H9 (cell line): ENCODE measurements at regions not wholly inside any gene's neighbourhood (a gene's known extent, or its start where the extent isn't known, plus 50 kb on each side); places are given as distances from the start of the nearest gene placed in this dataset.

Experiments used
- DNase-seq: peaks from one replicate; pipeline ENCODE4 v3.0.0-alpha.2; 2017
- H2AFZ ChIP-seq: one replicate; pipeline ENCODE4 v1.6.1; 2013; ENCODE audit warnings: mild to moderate bottlenecking, low read length, control low read depth, moderate library complexity
- H2AK5ac ChIP-seq: 2 replicates; pipeline ENCODE4 v1.6.1; 2013; ENCODE audit warnings: low read length, control low read depth, mixed read lengths; ENCODE audit not compliant: insufficient read length
- H2BK120ac ChIP-seq: one replicate; pipeline ENCODE4 v1.6.1; 2013; ENCODE audit warnings: low read depth, mild to moderate bottlenecking, low read length, control low read depth, inconsistent platforms; ENCODE audit not compliant: poor library complexity, severe bottlenecking
- H2BK12ac ChIP-seq: 2 replicates; pipeline ENCODE4 v1.6.1; 2013; ENCODE audit warnings: low read length, control low read depth, mixed read lengths, low read depth; ENCODE audit not compliant: insufficient read length
- H2BK15ac ChIP-seq: 2 replicates; pipeline ENCODE4 v1.6.1; 2013; ENCODE audit warnings: low read depth, low read length, control low read depth
- H2BK20ac ChIP-seq: one replicate; pipeline ENCODE4 v1.6.1; 2013; ENCODE audit warnings: low read depth, mild to moderate bottlenecking, low read length, control low read depth, inconsistent platforms; ENCODE audit not compliant: poor library complexity, severe bottlenecking
- H2BK5ac ChIP-seq: 2 replicates; pipeline ENCODE4 v1.6.1; 2013; ENCODE audit warnings: low read length, control low read depth, mixed read lengths; ENCODE audit not compliant: insufficient read length
- H3K14ac ChIP-seq: 2 replicates; pipeline ENCODE4 v1.6.1; 2013; ENCODE audit warnings: low read length, control low read depth; ENCODE audit not compliant: insufficient read depth
- H3K18ac ChIP-seq: 2 replicates; pipeline ENCODE4 v1.6.1; 2013; ENCODE audit warnings: low read depth, mild to moderate bottlenecking, mixed read lengths, low read length, control low read depth; ENCODE audit not compliant: insufficient read length
- H3K23ac ChIP-seq: 2 replicates; pipeline ENCODE4 v1.6.1; 2013; ENCODE audit warnings: low read length, control low read depth, mixed read lengths, low read depth; ENCODE audit not compliant: insufficient read length
- H3K23me2 ChIP-seq: 2 replicates; pipeline ENCODE4 v1.6.1; 2013; ENCODE audit warnings: low read depth, mild to moderate bottlenecking, mixed read lengths, low read length, control low read depth; ENCODE audit not compliant: insufficient read length, poor library complexity, severe bottlenecking
- H3K27ac ChIP-seq: 2 replicates; pipeline ENCODE4 v1.5.1; 2013; ENCODE audit warnings: low read length, control low read depth, mixed read lengths, low read depth; ENCODE audit not compliant: insufficient read length
- H3K27me3 ChIP-seq: 2 replicates; pipeline ENCODE4 v1.6.1; 2013; ENCODE audit warnings: low read length, control low read depth, inconsistent platforms; ENCODE audit not compliant: insufficient read depth
- H3K4ac ChIP-seq: 2 replicates; pipeline ENCODE4 v1.6.1; 2013; ENCODE audit warnings: low read depth, mild to moderate bottlenecking, control low read depth, inconsistent platforms, low read length, moderate library complexity
- H3K4me1 ChIP-seq: 2 replicates; pipeline ENCODE4 v1.6.1; 2013; ENCODE audit warnings: low read length, control low read depth, inconsistent platforms; ENCODE audit not compliant: insufficient read depth
- H3K4me2 ChIP-seq: 2 replicates; pipeline ENCODE4 v1.6.1; 2013; ENCODE audit warnings: low read length, control low read depth, mixed read lengths; ENCODE audit not compliant: insufficient read length, insufficient read depth
- H3K56ac ChIP-seq: 2 replicates; pipeline ENCODE4 v1.6.1; 2013; ENCODE audit warnings: low read depth, mild to moderate bottlenecking, mixed read lengths, low read length, control low read depth; ENCODE audit not compliant: insufficient read length
- H3K79me1 ChIP-seq: 2 replicates; pipeline ENCODE4 v1.6.1; 2013; ENCODE audit warnings: low read depth, mild to moderate bottlenecking, moderate library complexity, low read length, control low read depth, inconsistent platforms; ENCODE audit not compliant: insufficient read depth, poor library complexity, severe bottlenecking
- H3K79me2 ChIP-seq: 2 replicates; pipeline ENCODE4 v1.6.1; 2013; ENCODE audit warnings: low read length, control low read depth, inconsistent platforms; ENCODE audit not compliant: insufficient read depth
- H3K9ac ChIP-seq: 2 replicates; pipeline ENCODE4 v1.6.1; 2013; ENCODE audit warnings: low read length, control low read depth, mixed read lengths; ENCODE audit not compliant: insufficient read length; ENCODE audit errors: extremely low read depth
- H3K9me3 ChIP-seq: one replicate; pipeline ENCODE4 v1.6.1; 2013; ENCODE audit warnings: low read depth, low read length, inconsistent platforms; ENCODE audit not compliant: control insufficient read depth
- H3T11ph ChIP-seq: one replicate; pipeline ENCODE4 v1.6.1; 2013; ENCODE audit warnings: mild to moderate bottlenecking, low read length, control low read depth, inconsistent platforms
- H4K20me1 ChIP-seq: one replicate; pipeline ENCODE4 v1.6.1; 2013; ENCODE audit not compliant: control insufficient read depth, insufficient read length, insufficient read depth
- H4K5ac ChIP-seq: 2 replicates; pipeline ENCODE4 v1.6.1; 2013; ENCODE audit warnings: low read depth, mild to moderate bottlenecking, mixed read lengths, low read length, control low read depth; ENCODE audit not compliant: insufficient read length
- H4K8ac ChIP-seq: replicated peaks from 2 replicates; pipeline ENCODE4 v1.6.1; 2013; ENCODE audit warnings: low read length, control low read depth, mixed read lengths, low read depth; ENCODE audit not compliant: insufficient read length
- H4K91ac ChIP-seq: 2 replicates; pipeline ENCODE4 v1.6.1; 2013; ENCODE audit warnings: low read depth, mild to moderate bottlenecking, moderate library complexity, mixed read lengths, low read length, control low read depth; ENCODE audit not compliant: insufficient read length
- H3K27ac Mint-ChIP-seq, 3 experiments: 2 replicates in 2 of 3; 3 replicates in 1 of 3; pipeline ENCODE4 v1.8.0; 2020 to 2021; ENCODE audit warnings: mixed read lengths in 3 of 3, mild to moderate bottlenecking in 1 of 3, moderate library complexity in 1 of 3
- H3K27me3 Mint-ChIP-seq: 2 replicates; pipeline ENCODE4 v1.8.0; 2021; ENCODE audit warnings: low read depth, mild to moderate bottlenecking, moderate library complexity, mixed read lengths
- H3K36me3 Mint-ChIP-seq, 3 experiments: 2 replicates in 2 of 3; 3 replicates in 1 of 3; pipeline ENCODE4 v1.8.0; 2020 to 2021; ENCODE audit warnings: low read depth in 3 of 3, mixed read lengths in 3 of 3; ENCODE audit not compliant: insufficient read depth in 1 of 3
- H3K4me1 Mint-ChIP-seq, 2 experiments: 2 replicates each; pipeline ENCODE4 v1.8.0; 2020; ENCODE audit warnings: mixed read lengths in 2 of 2
- H3K4me3 Mint-ChIP-seq, 2 experiments: 2 replicates in 1 of 2; 3 replicates in 1 of 2; pipeline ENCODE4 v1.8.0; 2020 to 2021; ENCODE audit warnings: mild to moderate bottlenecking in 2 of 2, mixed read lengths in 2 of 2, moderate library complexity in 1 of 2
- H3K9me3 Mint-ChIP-seq, 2 experiments: 2 replicates in 1 of 2; 3 replicates in 1 of 2; pipeline ENCODE4 v1.8.0; 2020; ENCODE audit warnings: mild to moderate bottlenecking in 2 of 2, mixed read lengths in 2 of 2, moderate library complexity in 1 of 2
- WGBS: extraction: QIAGEN DNeasy Blood & Tissue Kit; methylation state at CpG from one replicate; pipeline ENCODE4 v1.1.7; 2013; ENCODE audit warnings: missing lambda C conversion rate, low lambda C conversion rate, mixed read lengths; ENCODE audit not compliant: insufficient read length; ENCODE audit errors: extremely low coverage; 5-methylcytosine and 5-hydroxymethylcytosine counted together
- TF ChIP-seq, protein P1 (sequence below): fragments of 200-600 bp; sonication (generic); conservative IDR thresholded peaks from 3 replicates; pipeline ENCODE4 v1.8.0; 2021; ENCODE audit warnings: antibody characterized with exemption, mild to moderate bottlenecking

DNA sequence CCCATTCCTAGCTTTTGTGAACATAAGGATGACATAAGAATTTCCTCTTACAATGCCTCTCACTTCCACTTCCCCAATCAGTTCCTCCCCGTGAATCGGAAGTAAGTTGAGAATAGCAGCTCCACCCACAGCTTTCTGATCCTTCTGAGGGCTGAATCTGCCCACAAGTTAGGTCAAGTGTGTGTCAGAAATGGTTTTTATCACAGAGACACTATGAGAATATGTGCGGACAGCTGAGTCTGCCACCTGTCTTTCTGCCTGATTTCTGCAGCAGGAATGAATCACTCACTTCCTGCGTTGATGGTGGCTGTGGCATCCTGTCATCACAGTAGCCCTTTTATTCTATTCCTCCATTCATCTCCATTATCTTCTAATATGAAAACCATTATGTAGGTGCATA, 70.2 kb downstream of the RIN2 start:
- no peak overlapping the region for H3K27ac ChIP-seq
- no peak overlapping the region for H3K56ac ChIP-seq
- H2BK20ac ChIP-seq, result no peak overlapping the region
- Mint-ChIP-seq H3K9me3 (no peaks in the 10 kb centered on the region; a peak in 1 of 5 replicates), H3K4me1 (peaks cover 17 to 19% of the 10 kb centered on the region in 2 experiments), H3K36me3 (no peaks in the 10 kb centered on the region; a peak in 1 of 7 replicates), H3K4me3 (no peak overlapping the region), H3K27me3 (peaks cover 2% of the 10 kb centered on the region; the same call in 1 of the 2 replicates), H3K27ac (peak overlapping the region in 1 of 3 experiments; percentile 19; a peak in 1 of 7 replicates)
- no peak overlapping the region for H3K14ac ChIP-seq
- TF ChIP-seq, protein P1, sequence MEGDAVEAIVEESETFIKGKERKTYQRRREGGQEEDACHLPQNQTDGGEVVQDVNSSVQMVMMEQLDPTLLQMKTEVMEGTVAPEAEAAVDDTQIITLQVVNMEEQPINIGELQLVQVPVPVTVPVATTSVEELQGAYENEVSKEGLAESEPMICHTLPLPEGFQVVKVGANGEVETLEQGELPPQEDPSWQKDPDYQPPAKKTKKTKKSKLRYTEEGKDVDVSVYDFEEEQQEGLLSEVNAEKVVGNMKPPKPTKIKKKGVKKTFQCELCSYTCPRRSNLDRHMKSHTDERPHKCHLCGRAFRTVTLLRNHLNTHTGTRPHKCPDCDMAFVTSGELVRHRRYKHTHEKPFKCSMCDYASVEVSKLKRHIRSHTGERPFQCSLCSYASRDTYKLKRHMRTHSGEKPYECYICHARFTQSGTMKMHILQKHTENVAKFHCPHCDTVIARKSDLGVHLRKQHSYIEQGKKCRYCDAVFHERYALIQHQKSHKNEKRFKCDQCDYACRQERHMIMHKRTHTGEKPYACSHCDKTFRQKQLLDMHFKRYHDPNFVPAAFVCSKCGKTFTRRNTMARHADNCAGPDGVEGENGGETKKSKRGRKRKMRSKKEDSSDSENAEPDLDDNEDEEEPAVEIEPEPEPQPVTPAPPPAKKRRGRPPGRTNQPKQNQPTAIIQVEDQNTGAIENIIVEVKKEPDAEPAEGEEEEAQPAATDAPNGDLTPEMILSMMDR, result peak; percentile 17; the same call in 1 of the 3 replicates
- H3K18ac ChIP-seq, result no peak overlapping the region
- no peak overlapping the region for H3K4ac ChIP-seq
- no peak overlapping the region for H3K23ac ChIP-seq
- no peak overlapping the region for H2BK120ac ChIP-seq
- H2AFZ ChIP-seq, result no peak overlapping the region
- no peak for DNase-seq
- H2BK5ac ChIP-seq, result no peak overlapping the region
- no peaks in the 10 kb centered on the region for H3K27me3 ChIP-seq
- no peaks in the 10 kb centered on the region for H3K23me2 ChIP-seq
- H3K9me3 ChIP-seq, result no peaks in the 10 kb centered on the region
- no peak overlapping the region for H3T11ph ChIP-seq
- H2AK5ac ChIP-seq, result no peak overlapping the region
- no peak overlapping the region for H4K5ac ChIP-seq
- no peak overlapping the region for H4K8ac ChIP-seq
- H3K4me2 ChIP-seq, result no peak overlapping the region
- no CpG with 5 or more reads among the region's 4 CpGs for WGBS
- no peak overlapping the region for H4K91ac ChIP-seq
- no peaks in the 10 kb centered on the region for H3K79me1 ChIP-seq
- no peak overlapping the region for H3K9ac ChIP-seq
- H2BK15ac ChIP-seq, result no peak overlapping the region
- no peaks in the 10 kb centered on the region for H4K20me1 ChIP-seq
- H2BK12ac ChIP-seq, result no peak overlapping the region
- no peaks in the 10 kb centered on the region for H3K79me2 ChIP-seq
- no peaks in the 10 kb centered on the region; the same call in 1 of the 2 replicates for H3K4me1 ChIP-seq
